ENCODE measurements at regions not wholly inside any gene's neighbourhood (a gene's known extent, or its start where the extent isn't known, plus 50 kb on each side); places are given as distances from the start of the nearest gene placed in this dataset.

DNA sequence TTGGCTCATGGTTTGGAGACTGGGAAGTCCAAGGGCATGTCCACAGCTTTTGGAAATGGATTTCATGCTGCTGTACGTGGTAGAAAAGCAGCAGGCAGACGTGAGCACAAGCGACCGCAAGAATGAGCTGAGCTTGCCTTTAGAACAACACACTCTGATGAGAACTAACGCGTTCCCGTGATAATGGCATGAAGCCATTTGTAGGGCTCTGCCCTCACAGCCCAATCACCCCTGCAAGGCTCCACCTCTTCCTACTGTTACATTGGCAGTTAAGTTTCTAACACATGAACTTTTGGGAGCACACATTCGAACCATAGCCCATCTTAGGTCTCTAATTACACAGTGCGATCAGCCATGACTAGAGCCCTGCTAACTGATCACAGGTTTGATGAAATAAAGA lies 107.5 kb upstream of the TMEM170B start:
- DNase-seq (ENCODE audit: low spot score): no peak
- no peaks in the 10 kb centered on the region for H3K9me3 Mint-ChIP-seq
- intact Hi-C loops (cut with micrococcal nuclease): no loop called here
- H3K27me3 Mint-ChIP-seq (ENCODE audit: low read depth): no peaks in the 10 kb centered on the region
- H3K4me3 Mint-ChIP-seq (ENCODE audit: low read depth): no peak overlapping the region
- peaks cover 27% of the 10 kb centered on the region for H3K4me1 Mint-ChIP-seq (ENCODE audit: low read depth)
- no peaks in the 10 kb centered on the region for H3K36me3 Mint-ChIP-seq (ENCODE audit: low read depth)
- H3K27ac Mint-ChIP-seq: no peak overlapping the region

- intact Hi-C loops (cut with micrococcal nuclease): no loop called here
- Mint-ChIP-seq H3K4me1 (ENCODE audit: low read depth) (peaks cover 28% of the 10 kb centered on the region), H3K4me3 (ENCODE audit: low read depth) (no peak overlapping the region), H3K9me3 (no peaks in the 10 kb centered on the region), H3K36me3 (ENCODE audit: low read depth) (no peaks in the 10 kb centered on the region), H3K27me3 (ENCODE audit: low read depth) (no peaks in the 10 kb centered on the region), H3K27ac (no peak overlapping the region)
- no peak for DNase-seq (ENCODE audit: low spot score)
Observed at GRCh38 chr6:11429577-11429976, 108.0 kb upstream of the TMEM170B start.

GRCh38 chr6:11428895-11429294 lies 108.7 kb upstream of the TMEM170B start:
- Mint-ChIP-seq H3K4me3 (ENCODE audit: low read depth) (no peak overlapping the region), H3K9me3 (no peaks in the 10 kb centered on the region), H3K27ac (no peak overlapping the region), H3K36me3 (ENCODE audit: low read depth) (no peaks in the 10 kb centered on the region), H3K27me3 (ENCODE audit: low read depth) (no peaks in the 10 kb centered on the region), H3K4me1 (ENCODE audit: low read depth) (peaks cover 33% of the 10 kb centered on the region)
- no peak for DNase-seq (ENCODE audit: low spot score)
- intact Hi-C loops (cut with micrococcal nuclease): no loop called here

- Mint-ChIP-seq H3K4me3 (ENCODE audit: low read depth) (no peak overlapping the region), H3K36me3 (ENCODE audit: low read depth) (no peaks in the 10 kb centered on the region), H3K27ac (no peak overlapping the region), H3K9me3 (no peaks in the 10 kb centered on the region), H3K27me3 (ENCODE audit: low read depth) (no peaks in the 10 kb centered on the region), H3K4me1 (ENCODE audit: low read depth) (peaks cover 36% of the 10 kb centered on the region)
- intact Hi-C loops (cut with micrococcal nuclease): no loop called here
- no peak for DNase-seq (ENCODE audit: low spot score)
Observed at GRCh38 chr6:11428371-11428770, 109.2 kb upstream of the TMEM170B start.

GRCh38 chr6:11427723-11428245 lies 109.8 kb upstream of the TMEM170B start:
- Mint-ChIP-seq H3K4me1 (ENCODE audit: low read depth) (peaks cover 41% of the 10 kb centered on the region), H3K4me3 (ENCODE audit: low read depth) (no peak overlapping the region), H3K36me3 (ENCODE audit: low read depth) (no peaks in the 10 kb centered on the region), H3K27ac (no peak overlapping the region), H3K27me3 (ENCODE audit: low read depth) (no peaks in the 10 kb centered on the region), H3K9me3 (no peaks in the 10 kb centered on the region)
- DNase-seq (ENCODE audit: low spot score): no peak
- intact Hi-C loops (cut with micrococcal nuclease): no loop called here

GRCh38 chr6:11427091-11427722 lies 110.3 kb upstream of the TMEM170B start:
- Mint-ChIP-seq H3K36me3 (ENCODE audit: low read depth) (no peaks in the 10 kb centered on the region), H3K9me3 (no peaks in the 10 kb centered on the region), H3K27ac (peak overlapping the region; percentile 0), H3K27me3 (ENCODE audit: low read depth) (no peaks in the 10 kb centered on the region), H3K4me1 (ENCODE audit: low read depth) (peaks cover 44% of the 10 kb centered on the region), H3K4me3 (ENCODE audit: low read depth) (no peak overlapping the region)
- DNase-seq (ENCODE audit: low spot score): no peak
- intact Hi-C loops (cut with micrococcal nuclease): no loop called here

DNA sequence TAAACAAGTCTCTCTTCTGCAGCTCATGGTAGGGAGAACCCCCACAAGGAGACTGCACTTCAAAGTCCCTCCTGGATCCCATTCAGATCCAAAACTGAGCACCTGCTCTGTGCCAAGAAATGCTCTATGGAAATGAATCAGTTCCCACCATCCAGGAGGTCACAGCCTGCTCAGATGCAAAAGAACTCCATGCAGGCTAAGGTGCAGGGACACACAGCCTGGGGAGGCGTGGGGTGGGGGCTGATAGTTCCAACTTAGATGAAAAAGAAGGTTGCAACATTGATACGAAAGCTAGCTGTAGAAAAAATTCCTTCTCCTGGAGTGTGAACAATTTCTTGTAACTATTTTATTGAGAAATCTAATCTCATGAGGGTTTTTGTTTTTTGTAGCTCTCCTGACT lies 111.0 kb upstream of the TMEM170B start:
- Mint-ChIP-seq H3K27ac (no peak overlapping the region), H3K9me3 (no peaks in the 10 kb centered on the region), H3K4me1 (ENCODE audit: low read depth) (peaks cover 49% of the 10 kb centered on the region)

GRCh38 chr6:11425876-11426275 lies 111.7 kb upstream of the TMEM170B start:
- H3K4me1 Mint-ChIP-seq (ENCODE audit: low read depth): peaks cover 51% of the 10 kb centered on the region

More for the DNA sequence above, 111.0 kb upstream of the TMEM170B start:
- DNase-seq (ENCODE audit: low spot score): no peak
- Mint-ChIP-seq H3K36me3 (ENCODE audit: low read depth) (no peaks in the 10 kb centered on the region), H3K27me3 (ENCODE audit: low read depth) (no peaks in the 10 kb centered on the region), H3K4me3 (ENCODE audit: low read depth) (no peak overlapping the region)
- intact Hi-C loops (cut with micrococcal nuclease): no loop called here

GRCh38 chr6:11425431-11425871 lies 112.1 kb upstream of the TMEM170B start:
- no peak overlapping the region for H3K27ac Mint-ChIP-seq
- no peaks in the 10 kb centered on the region for H3K27me3 Mint-ChIP-seq (ENCODE audit: low read depth)
- DNase-seq (ENCODE audit: low spot score): no peak
- H3K9me3 Mint-ChIP-seq: peaks cover 4% of the 10 kb centered on the region
- H3K4me1 Mint-ChIP-seq (ENCODE audit: low read depth): peaks cover 55% of the 10 kb centered on the region
- intact Hi-C loops (cut with micrococcal nuclease): no loop called here
- no peaks in the 10 kb centered on the region for H3K36me3 Mint-ChIP-seq (ENCODE audit: low read depth)
- no peak overlapping the region for H3K4me3 Mint-ChIP-seq (ENCODE audit: low read depth)

More at GRCh38 chr6:11425876-11426275, 111.7 kb upstream of the TMEM170B start:
- Mint-ChIP-seq H3K4me3 (ENCODE audit: low read depth) (no peak overlapping the region), H3K9me3 (no peaks in the 10 kb centered on the region), H3K27ac (no peak overlapping the region), H3K36me3 (ENCODE audit: low read depth) (no peaks in the 10 kb centered on the region), H3K27me3 (ENCODE audit: low read depth) (no peaks in the 10 kb centered on the region)
- no peak for DNase-seq (ENCODE audit: low spot score)
- intact Hi-C loops (cut with micrococcal nuclease): no loop called here

DNA sequence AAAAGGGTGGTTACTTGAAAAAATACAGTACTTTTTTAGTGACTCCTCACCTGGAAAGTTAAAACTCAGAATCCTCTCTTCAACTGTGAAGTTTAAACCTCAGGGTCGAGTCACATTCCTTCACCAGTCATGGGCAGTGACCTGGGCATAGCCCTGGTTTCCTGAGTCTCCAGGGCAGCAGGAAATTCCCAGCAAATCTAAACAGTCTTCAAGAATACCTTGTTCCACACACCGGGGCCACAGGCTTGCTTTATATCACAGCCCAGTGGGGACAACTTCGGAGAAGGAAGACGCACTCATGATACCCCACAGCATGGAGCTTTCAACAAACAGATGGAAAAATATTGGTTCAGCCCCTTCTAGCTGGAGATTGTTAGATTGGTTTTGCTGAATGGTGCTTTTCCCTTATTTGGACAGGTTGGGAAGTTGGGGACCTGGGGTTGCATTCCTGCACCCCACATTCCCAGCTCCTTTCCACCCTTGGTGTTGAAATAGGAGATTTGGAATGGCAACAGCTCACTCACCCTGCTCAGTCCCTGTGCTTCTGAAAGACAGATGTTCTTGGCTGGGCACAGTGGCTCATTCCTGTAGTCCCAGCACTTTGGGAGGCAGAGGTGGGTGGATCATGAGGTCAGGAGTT lies 113.0 kb upstream of the TMEM170B start:
- no peak overlapping the region for H3K4me3 Mint-ChIP-seq (ENCODE audit: low read depth)
- H3K4me1 Mint-ChIP-seq (ENCODE audit: low read depth): peaks cover 53% of the 10 kb centered on the region
- intact Hi-C loops (cut with micrococcal nuclease): loop anchor here (5.0 kb wide), 1 partner anchor 282 kb away; no protein-coding TSS in a partner anchor
- peaks cover 6% of the 10 kb centered on the region for H3K9me3 Mint-ChIP-seq
- H3K27me3 Mint-ChIP-seq (ENCODE audit: low read depth): no peaks in the 10 kb centered on the region
- no peak for DNase-seq (ENCODE audit: low spot score)
- H3K27ac Mint-ChIP-seq: peak overlapping the region; percentile 43
- H3K36me3 Mint-ChIP-seq (ENCODE audit: low read depth): no peaks in the 10 kb centered on the region

DNA sequence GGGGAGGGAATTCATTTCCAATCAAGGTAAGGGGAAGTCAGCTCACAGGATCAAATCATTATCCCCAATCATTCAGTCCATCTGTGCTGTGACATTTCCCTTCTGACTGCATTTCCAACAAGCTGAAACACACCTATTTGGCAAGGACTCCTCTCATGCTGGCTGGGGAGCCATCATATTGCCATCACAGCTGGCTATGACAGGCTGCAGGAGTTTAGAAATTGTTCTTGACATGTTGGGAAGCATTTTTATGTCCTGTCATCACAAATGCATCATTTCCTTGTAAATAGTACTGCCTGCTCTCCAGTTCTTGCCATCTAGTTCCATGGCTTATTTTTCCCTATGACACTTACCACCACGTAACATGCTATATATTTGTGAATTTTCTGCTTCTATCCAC lies 113.9 kb upstream of the TMEM170B start:
- no peak overlapping the region for H3K4me3 Mint-ChIP-seq (ENCODE audit: low read depth)
- DNase-seq (ENCODE audit: low spot score): no peak
- H3K4me1 Mint-ChIP-seq (ENCODE audit: low read depth): peaks cover 47% of the 10 kb centered on the region
- peaks cover 6% of the 10 kb centered on the region for H3K9me3 Mint-ChIP-seq
- peaks cover 3% of the 10 kb centered on the region for H3K36me3 Mint-ChIP-seq (ENCODE audit: low read depth)
- H3K27me3 Mint-ChIP-seq (ENCODE audit: low read depth): no peaks in the 10 kb centered on the region
- H3K27ac Mint-ChIP-seq: peak overlapping the region; percentile 83
- intact Hi-C loops (cut with micrococcal nuclease): loop anchor here (1.0 to 5.0 kb wide), 5 partner anchors 10 to 281 kb away; no protein-coding TSS in a partner anchor

GRCh38 chr6:11423072-11423471 lies 114.5 kb upstream of the TMEM170B start:
- Mint-ChIP-seq H3K4me3 (ENCODE audit: low read depth) (no peak overlapping the region), H3K36me3 (ENCODE audit: low read depth) (peaks cover 3% of the 10 kb centered on the region), H3K9me3 (peaks cover 8% of the 10 kb centered on the region), H3K27me3 (ENCODE audit: low read depth) (no peaks in the 10 kb centered on the region), H3K27ac (peak overlapping the region; percentile 83), H3K4me1 (ENCODE audit: low read depth) (peaks cover 42% of the 10 kb centered on the region)
- DNase-seq (ENCODE audit: low spot score): no peak
- intact Hi-C loops (cut with micrococcal nuclease): loop anchor here (1.0 to 5.0 kb wide), 5 partner anchors 10 to 281 kb away; no protein-coding TSS in a partner anchor

- H3K36me3 Mint-ChIP-seq (ENCODE audit: low read depth): peaks cover 9% of the 10 kb centered on the region
- intact Hi-C loops (cut with micrococcal nuclease): loop anchor here (5.0 kb wide), 1 partner anchor 278 kb away; no protein-coding TSS in a partner anchor
- H3K9me3 Mint-ChIP-seq: peaks cover 19% of the 10 kb centered on the region
- no peak for DNase-seq (ENCODE audit: low spot score)
- H3K4me3 Mint-ChIP-seq (ENCODE audit: low read depth): no peak overlapping the region
- no peak overlapping the region for H3K27ac Mint-ChIP-seq
- H3K27me3 Mint-ChIP-seq (ENCODE audit: low read depth): no peaks in the 10 kb centered on the region
- H3K4me1 Mint-ChIP-seq (ENCODE audit: low read depth): peaks cover 55% of the 10 kb centered on the region
Observed at GRCh38 chr6:11419763-11420453, 117.6 kb upstream of the TMEM170B start.
